GM21390 (cell line): ENCODE measurements at regions not wholly inside any gene's neighbourhood (a gene's known extent, or its start where the extent isn't known, plus 50 kb on each side); places are given as distances from the start of the nearest gene placed in this dataset.
A peak's percentile ranks its signal among the peaks of the same experiment; 100 is the strongest.
"Not testable (repeated sequence)": the region's sequence is repeated elsewhere in the genome, so short reads cannot be mapped to it uniquely, and the experiment has no call there.

Experiments used
- ATAC-seq: cut with Tn5 transposase; IDR thresholded peaks from one replicate; pipeline ENCODE4 v1.9.1; 2021; ENCODE audit not compliant: unreplicated experiment

DNA sequence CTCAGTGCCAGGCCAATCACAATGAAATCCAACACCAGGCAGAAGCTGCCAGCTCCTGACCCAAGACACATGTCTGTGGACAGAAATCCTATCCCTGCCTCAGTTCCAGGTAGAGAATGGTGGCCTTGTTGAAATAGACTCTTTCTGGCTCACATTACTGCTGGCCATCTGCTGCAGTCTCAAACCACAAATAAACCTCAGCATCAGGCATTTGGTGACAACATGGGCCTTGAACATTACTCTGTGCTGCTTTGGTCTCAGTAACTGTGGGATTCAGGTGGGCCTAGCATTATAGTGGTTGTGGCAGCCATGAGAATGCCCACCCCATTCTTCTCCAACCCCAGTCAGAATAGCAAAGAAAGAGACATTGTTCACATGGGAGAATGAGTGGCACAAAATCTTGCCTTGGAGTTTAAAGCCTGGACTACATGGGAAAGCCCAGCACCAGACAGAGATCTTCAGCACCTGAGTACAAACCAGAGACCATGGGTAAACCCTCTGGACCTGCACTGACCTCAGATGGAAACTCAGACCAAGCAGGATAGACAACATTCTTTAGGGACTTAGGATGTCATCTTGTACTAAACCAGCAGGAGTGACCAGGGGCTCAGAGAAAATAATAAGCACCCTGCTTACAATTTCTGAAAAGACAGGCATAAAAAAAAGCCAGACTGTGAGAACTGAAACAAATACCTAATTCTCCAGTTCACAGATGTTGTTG is 50.4 kb upstream of the TRAM1L1 start:
- ATAC-seq, result no peak

DNA sequence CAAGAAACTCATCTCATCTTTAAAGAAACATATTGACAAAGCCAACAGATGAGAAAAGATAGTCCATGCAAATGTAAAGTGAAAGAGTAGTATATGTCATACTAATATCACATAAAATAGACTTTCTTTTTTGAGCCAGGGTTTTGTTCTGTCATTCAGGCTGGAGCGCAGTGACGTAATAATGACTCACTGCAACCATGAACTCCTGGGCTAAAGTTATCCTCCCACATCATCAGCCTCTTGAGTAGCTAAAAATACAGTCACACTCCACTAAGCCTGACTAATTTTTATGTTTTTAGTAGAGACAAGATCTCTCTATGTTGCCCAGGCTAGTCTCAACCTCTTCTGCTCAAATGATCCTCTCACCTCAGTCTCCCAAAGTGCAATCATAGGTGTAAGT is 51.8 kb upstream of the TRAM1L1 start:
- no peak for ATAC-seq

DNA sequence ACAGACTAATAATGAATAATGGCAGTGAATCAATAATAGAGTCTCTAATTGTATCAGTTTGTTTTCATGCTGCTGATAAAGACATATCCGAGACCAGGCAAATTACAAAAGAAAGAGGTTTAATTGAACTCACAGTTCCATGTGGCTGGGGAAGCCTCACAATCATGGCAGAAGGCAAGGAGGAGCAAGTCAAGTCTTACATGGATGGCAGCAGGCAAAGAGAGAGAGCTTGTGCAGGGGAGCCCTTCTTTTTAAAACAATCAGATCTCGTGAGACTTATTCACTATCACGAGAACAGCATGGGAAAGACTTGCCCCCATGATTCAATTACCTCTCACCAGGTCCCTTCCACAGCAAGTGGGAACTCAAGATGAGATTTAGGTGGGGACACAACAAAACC is 53.4 kb upstream of the TRAM1L1 start:
- not testable (repeated sequence) for ATAC-seq

DNA sequence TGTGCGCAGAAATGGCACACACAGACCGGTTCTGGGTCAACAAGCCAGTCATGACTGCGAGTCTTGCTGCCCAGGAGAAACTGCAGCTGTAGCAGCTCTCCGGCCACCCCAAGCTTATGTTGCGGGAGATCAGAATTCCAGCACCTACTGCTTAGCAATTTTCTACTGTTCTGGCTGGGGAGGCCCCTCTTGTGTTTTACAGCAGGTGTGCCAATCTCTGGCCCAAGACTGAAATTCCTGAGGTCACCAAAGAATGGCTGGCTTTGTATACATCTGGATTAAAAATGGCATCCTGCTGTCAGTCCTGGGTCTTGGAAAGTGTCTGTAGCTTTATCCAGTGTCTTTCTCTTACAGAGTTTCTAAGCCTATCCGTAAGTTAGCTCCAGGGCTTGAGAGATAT is 68.9 kb upstream of the TRAM1L1 start:
- ATAC-seq, result no peak

DNA sequence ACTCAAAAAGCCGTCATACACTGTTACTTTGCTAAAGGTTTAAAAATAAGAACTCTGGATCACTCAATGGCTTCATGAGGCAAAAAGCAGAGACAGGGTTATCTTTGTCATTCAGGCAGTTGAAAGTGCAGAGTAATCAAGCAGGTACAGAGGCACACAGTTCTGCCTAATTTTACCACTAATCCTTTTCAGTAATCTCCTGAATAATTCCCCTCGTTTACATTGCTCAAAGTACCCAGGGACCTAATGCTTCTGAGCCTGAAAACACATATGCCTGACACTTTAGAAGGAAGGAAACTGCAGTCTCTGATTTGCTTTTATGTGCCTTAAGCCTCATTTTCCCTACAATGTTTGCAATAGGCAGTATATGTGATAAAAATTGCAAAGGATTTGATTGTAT is 71.4 kb upstream of the TRAM1L1 start:
- ATAC-seq, result no peak

DNA sequence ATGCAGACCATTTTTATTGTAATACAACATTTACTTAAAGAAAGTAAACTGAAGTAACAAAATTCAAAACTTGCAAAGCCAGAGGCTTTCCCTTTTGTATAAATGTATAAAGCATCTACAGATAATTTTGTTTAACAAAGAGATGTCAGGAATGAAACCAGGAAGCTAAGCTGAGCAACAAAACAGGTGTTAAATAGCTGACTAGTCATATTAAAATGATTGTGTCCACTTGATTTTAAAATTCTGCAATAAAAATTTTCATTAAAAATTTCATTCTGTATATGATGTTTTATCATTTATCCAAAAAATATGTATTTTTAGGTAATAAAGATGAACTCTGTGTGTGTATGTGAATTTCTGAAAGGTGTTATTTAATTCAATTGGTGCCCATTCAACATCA is 72.0 kb upstream of the TRAM1L1 start:
- ATAC-seq, result no peak

DNA sequence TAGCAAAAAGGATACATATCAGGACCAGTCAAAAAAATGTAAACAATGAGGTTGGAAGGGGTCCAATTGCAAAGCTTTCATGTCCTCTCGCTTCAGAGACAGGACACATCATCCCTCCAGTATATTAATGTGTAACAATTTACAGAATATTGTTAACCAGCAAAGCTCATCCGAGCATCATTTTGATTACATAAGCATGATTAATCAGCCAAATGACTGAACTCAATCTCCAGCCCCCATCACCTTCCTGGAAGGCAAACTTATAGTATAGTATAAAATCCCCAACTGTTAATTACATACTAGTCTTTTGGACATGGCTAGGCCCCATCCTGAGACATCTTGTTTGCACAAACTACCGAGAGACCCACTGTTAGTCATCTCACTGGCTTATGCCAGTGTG is 77.6 kb upstream of the TRAM1L1 start:
- no peak for ATAC-seq

DNA sequence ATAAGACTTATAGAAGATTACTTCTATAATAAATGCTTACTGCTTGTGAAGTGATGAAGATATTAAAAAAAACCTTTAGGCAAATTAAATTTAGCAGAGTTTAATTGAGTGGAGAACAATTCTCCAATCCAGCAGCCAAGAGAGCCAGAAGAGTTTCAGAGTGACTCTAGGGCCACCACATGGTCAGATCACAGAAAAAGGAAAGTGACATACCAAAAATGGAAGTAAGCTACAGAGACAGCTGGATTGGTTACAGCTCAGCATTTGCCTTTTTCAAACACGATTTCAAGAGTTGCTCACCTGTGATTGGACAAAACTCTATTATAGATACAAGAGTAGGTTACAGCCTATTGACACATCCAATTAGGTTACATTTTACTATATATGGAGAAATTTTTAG is 79.0 kb upstream of the TRAM1L1 start:
- no peak for ATAC-seq

DNA sequence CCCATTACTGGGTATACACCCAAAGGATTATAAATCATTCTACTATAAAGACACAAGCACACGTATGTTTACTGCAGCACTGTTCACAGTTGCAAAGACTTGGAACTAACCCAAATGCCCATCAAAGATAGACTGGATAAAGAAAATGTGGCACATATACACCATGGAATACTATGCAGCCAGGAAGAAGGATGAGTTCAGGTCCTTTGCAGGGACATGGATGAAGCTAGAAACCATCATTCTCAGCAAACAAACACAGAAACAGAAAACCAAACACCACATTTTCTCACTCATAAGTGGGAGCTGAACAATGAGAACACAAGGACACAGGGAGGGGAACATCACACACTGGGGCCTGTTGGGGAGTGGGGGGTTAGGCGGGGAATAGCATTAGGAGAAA is 90.0 kb upstream of the TRAM1L1 start:
- not testable (repeated sequence) for ATAC-seq

DNA sequence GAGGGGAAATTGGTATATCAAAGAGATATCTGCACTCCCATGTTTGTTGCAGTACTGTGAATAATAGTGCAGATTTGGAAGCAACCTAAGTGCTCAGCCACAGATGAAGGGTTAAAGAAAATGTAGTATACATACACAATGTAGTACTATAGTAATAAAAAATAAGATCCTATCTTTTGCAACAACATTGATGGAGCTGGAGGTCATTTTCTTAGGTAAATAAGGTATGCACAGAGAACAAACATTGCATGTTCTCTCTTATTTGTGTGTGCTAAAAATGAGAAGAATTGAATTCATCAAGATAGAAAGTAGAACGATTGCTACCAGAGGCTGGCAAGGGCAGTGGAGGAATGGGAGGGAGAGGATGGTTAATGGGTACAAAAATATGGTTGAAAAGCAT is 117.9 kb upstream of the TRAM1L1 start:
- no peak for ATAC-seq

DNA sequence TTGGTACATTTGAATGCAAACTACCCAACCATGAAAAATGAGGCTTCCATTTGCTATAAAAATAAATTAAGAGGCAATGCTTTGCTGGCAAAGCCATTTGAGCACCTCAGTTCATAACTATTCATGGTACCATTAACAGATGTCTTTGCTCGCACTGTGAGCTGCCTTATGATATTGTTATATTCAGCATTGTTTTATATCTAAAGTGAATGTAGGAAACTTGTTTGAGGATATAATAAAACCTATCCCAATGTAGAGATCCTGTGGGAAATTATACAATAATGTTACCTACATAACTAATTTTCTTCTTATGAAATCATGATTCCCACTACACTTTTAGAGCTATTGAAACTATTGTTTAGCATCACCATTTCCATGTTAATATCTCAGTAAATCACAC is 125.2 kb upstream of the TRAM1L1 start:
- ATAC-seq, result no peak

DNA sequence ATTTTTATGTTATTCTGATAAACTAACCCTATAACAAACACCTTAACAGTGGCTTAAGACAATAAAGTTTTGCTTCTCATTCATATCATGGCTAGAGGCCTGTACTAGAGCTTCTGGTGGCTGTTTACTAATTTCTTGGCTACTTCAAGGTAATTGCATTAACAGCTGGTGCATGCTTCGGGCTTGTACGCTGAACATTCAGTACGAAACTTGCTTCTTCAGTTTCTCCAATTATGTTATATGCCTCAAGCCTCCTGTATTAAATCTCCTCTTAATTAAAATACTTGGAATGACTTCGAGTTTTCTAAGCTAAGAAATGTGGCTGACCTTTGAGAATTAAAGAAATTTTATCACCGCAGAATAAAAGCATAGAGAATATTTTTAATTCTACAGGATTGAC is 138.9 kb upstream of the TRAM1L1 start:
- ATAC-seq, result no peak

DNA sequence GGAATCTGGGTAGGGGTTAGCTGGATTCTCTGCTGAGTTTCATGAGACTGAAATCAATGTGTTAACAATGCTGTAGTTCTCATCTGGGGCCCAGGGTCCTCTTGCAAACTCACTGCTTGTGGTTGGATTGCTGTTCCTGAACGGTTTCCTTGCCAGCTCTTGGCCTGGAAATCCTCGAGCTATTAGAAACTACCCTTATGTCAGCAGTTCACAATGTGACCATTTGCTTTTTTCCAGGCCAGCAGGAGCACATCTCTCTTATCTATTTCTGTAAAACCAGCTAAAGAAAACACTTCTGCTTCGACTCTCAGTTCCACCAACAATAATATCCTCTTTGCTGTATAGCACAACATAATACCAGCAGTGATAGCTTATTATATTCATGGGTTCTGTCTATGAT is 140.1 kb upstream of the TRAM1L1 start:
- ATAC-seq, result no peak

DNA sequence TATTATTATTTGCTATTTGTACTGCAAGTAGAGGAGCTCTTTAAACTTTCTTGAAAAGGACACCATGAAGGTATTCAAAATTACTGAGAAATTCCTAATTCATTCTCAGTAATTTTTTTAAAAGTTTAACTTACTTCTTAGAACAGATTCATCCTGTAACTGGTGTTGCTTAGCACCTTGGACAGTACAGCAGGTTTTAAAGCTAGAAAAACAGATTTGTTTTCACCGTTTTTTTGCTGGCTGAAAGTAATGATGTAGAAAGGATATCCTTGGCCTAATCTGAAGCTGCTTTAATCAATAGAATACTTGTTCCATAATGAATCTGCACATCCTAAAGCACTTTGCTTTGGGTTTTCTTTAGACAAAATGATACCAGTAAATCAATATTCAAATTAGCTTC is 142.5 kb upstream of the TRAM1L1 start:
- no peak for ATAC-seq

DNA sequence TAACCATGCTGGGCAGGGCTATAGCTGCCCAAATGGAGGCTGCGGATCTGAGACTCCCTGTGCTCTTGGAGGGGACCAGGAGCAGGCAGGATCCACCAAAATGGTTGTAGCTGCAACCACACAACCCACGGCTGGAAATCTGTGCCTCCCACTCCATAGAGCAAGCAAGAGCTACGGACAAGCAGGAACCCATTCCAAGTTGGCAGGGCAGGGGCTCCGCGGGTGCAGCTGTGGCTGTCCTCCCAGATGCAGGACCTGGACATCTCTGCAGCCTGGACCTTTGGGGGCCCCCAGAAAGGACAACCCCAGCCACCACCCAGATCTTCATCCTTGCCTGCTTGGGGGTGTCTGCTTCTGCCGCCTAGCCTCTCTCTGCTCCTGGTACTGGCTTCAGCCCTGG is 154.1 kb upstream of the TRAM1L1 start:
- no peak for ATAC-seq

DNA sequence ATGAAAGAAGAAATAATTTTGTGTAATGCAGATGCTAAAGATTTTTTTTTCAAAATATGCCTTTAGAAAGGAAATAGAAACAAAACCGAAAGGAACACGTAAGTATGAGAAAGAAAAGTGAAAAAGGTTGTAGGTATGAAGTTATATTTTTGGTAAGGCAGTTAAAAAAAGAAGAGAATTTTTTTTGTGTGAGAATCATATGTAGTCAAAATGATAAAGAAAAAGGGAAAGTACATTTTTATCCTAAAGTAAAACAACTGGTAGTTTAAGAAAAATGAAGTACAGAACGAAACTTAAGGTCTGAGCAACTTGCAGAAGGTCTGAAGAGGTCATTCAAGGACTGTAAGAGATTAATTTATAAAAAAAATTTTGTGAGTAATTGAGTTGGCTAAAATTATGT is 164.0 kb upstream of the TRAM1L1 start:
- peak; percentile 99 for ATAC-seq

DNA sequence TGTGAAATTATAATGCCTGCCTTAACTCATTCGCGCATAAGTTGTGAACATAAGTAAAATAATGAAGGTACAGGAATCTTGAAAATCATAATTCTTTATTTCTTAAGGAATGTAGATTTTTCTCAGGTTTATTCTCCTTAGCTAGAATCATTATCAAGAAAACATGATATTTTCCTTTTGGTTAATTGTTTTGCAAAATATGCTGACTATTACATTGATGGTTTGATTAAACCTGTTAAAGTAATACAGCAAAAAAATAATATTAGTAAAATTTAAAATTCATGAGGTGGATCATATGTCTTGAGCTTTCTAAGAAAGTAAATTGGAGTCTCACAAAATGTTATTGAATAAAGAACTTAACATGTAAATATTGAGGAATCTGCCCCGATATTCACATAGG is 178.7 kb upstream of the TRAM1L1 start:
- no peak for ATAC-seq

DNA sequence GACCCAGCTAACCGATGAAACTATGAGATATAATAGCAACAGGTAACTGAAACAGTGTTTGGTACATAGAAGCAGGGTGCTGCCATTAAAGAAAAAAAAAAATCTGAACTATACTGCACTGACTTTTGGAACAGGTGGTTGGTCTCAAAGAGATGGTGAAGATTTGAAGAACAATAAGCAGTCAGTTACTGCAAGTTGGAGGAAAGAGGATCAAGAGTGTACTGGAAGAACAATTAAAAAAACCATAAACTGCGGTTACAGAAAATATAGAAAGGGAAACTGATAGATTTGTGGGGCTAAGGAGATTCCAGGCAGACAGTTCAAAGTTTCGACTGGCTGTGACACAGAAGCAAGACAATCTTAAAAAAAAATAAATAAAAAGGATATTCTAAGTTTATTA is 181.9 kb upstream of the TRAM1L1 start:
- no peak for ATAC-seq

DNA sequence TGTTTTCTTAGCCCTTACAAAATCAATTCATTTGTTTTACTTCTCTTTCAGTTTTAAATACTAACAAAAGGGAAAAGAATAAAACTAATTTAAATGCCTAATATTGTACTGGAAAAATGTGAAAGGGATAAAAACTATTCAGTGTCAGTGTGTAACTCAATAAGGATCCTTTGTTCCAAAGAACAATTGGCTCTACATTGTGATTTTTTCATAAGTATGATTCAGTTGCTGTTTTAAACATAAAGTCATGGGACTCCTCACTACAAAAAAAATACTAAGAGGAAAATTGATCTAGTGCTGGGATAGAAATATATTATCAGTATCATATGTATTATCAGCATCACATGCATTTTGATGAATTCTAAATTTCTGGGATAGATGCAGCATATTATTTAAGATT is 199.4 kb upstream of the TRAM1L1 start:
- ATAC-seq, result no peak

DNA sequence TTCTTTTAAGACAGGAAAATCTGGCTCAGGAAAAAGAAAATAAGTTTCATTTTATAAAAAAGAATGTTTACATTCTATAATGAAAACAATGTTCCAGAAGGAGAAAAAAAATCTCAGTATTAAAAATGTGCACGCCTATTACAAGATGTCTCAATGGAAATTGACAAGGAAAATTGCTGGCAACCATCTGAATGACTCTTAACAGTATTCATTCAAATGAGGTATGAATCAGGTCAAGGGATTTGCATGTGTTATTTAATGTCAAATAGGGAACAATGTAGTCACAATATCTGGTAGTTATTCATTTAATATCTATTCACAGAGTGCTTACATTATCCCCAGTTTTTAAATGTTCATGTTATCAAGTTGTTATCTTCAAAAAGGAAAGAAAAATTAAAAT is 208.4 kb upstream of the TRAM1L1 start:
- no peak for ATAC-seq

DNA sequence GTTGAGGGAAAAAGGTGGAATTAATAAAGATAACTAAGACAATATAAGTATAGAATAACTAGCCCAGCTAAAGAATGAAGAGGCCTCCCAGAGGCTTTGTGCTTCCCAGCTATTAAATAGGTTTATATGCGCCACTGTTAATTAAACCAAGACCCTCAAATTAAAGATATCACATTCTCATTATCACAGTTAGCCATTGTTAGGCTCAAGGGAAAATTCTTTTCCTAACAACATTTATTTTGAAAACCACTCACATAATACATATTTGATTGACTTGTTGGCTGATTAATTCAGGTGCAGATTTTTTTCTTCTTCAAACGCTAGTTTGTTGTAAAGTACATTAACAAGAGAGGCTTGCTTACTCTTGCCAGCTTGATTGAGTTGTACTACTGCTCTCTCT is 216.8 kb upstream of the TRAM1L1 start:
- no peak for ATAC-seq

DNA sequence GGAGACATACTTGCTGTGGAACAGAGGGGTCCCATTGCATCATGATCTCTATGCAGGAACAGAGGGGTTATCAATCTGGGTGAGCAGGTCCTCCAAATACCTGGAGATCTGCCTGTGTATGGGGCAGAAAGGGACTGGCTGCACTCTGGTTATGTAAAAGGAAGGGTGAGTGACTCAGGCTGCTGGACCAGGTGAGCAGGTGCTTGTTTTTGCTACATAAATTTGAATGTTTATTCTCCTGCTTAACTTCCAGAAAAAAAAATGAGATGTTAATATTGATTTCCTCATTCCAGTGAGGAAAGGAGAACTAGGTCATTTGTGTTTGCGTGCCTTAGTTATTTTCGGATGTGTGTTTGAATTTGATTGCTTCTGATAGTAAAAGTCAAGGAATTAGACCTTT is 225.8 kb upstream of the TRAM1L1 start:
- ATAC-seq, result no peak

DNA sequence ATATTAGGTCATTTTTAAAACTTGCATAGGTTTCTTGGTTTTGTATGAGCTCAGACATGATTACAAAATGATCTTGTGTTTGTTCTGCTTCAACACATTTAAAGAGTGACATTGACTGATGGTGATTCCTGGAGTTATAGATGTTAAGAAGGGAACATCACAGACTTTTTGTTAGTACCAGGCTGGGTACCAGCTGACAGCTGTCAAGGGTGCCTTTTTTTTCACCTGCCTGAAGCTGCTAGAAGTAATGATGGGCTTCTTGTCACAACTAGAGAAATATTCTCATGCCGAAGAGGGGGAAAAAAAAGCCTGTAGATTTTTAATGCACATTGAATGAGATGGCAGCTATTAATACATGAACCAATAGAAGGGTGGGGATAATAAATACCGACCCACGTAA is 226.6 kb upstream of the TRAM1L1 start:
- ATAC-seq, result no peak
